IMR-90 (cell line): ENCODE measurements at regions not wholly inside any gene's neighbourhood (a gene's known extent, or its start where the extent isn't known, plus 50 kb on each side); places are given as distances from the start of the nearest gene placed in this dataset.

Experiments
- ATAC-seq: fragments of 200-7000 bp; cut with Tn5 transposase; 2 replicates; pipeline ENCODE4 v1.9.1; 2020; ENCODE audit warnings: low read depth, mild to moderate bottlenecking, moderate library complexity
- BruUV-seq: library from RNA; stranded (reverse); fragments of 400-500 nt; replicated peaks from 2 replicates; lab custom pipeline; 2021; lab: Mats Ljungman, UMichigan
- CTCF ChIA-PET: fragments of 300-600 bp; formaldehyde crosslinking; extraction: SDS; loops from one replicate; lab custom pipeline; 2021; ENCODE audit warnings: antibody characterized with exemption; lab: Yijun Ruan, JAX
- POLR2A ChIA-PET: fragments of 300-600 bp; sonication (Branson Sonifier 250); formaldehyde crosslinking; loops from one replicate; lab custom pipeline; 2022; ENCODE audit warnings: antibody characterized with exemption; ENCODE audit not compliant: unreplicated experiment; lab: Charles Lee
- DNase-seq: peaks from one replicate; pipeline ENCODE4 v3.0.0; 2013
- H2AFZ ChIP-seq: replicated peaks from 2 replicates; pipeline ENCODE3; 2013; ENCODE audit warnings: low read length, mild to moderate bottlenecking; ENCODE audit not compliant: poor library complexity
- H2AK5ac ChIP-seq: 2 replicates; pipeline ENCODE4 v1.6.1; 2013; ENCODE audit warnings: low read depth, low read length, inconsistent platforms
- H2AK9ac ChIP-seq: replicated peaks from 2 replicates; pipeline ENCODE3; 2013; ENCODE audit warnings: mild to moderate bottlenecking, low read depth, low read length, moderate library complexity; ENCODE audit not compliant: poor library complexity
- H2BK120ac ChIP-seq: 2 replicates; pipeline ENCODE4 v1.6.1; 2013; ENCODE audit warnings: low read depth, low read length, inconsistent platforms
- H2BK15ac ChIP-seq: 3 replicates; pipeline ENCODE4 v1.6.1; 2013; ENCODE audit warnings: low read depth, low read length, inconsistent platforms
- H2BK20ac ChIP-seq: 2 replicates; pipeline ENCODE4 v1.6.1; 2013; ENCODE audit warnings: low read depth, mild to moderate bottlenecking, inconsistent platforms, low read length, moderate library complexity
- H2BK5ac ChIP-seq: 2 replicates; pipeline ENCODE4 v1.6.1; 2013; ENCODE audit warnings: mild to moderate bottlenecking, low read depth, low read length, inconsistent platforms; ENCODE audit not compliant: poor library complexity, severe bottlenecking
- H3K14ac ChIP-seq: replicated peaks from 2 replicates; pipeline ENCODE4 v1.6.1; 2013; ENCODE audit warnings: low read depth, low read length, inconsistent platforms
- H3K18ac ChIP-seq: 2 replicates; pipeline ENCODE4 v1.6.1; 2013; ENCODE audit warnings: low read depth, low read length, control low read depth
- H3K23ac ChIP-seq: 2 replicates; pipeline ENCODE4 v1.6.1; 2013; ENCODE audit warnings: low read depth, low read length, inconsistent platforms
- H3K27ac ChIP-seq: 2 replicates; pipeline ENCODE4 v1.5.1; 2013; ENCODE audit warnings: mild to moderate bottlenecking, control low read depth, low read length; ENCODE audit not compliant: insufficient read depth
- H3K27me3 ChIP-seq: 2 replicates; pipeline ENCODE4 v1.6.1; 2013; ENCODE audit warnings: low read length; ENCODE audit not compliant: control insufficient read depth, insufficient read depth
- H3K36me3 ChIP-seq: 2 replicates; pipeline ENCODE4 v1.6.1; 2013; ENCODE audit warnings: low read length, mixed read lengths; ENCODE audit not compliant: control insufficient read depth, insufficient read depth
- H3K4ac ChIP-seq: 2 replicates; pipeline ENCODE4 v1.6.1; 2013; ENCODE audit warnings: low read depth, low read length, inconsistent platforms
- H3K4me1 ChIP-seq: 2 replicates; pipeline ENCODE4 v1.6.1; 2013; ENCODE audit warnings: low read length, mixed read lengths; ENCODE audit not compliant: control insufficient read depth, insufficient read depth
- H3K4me2 ChIP-seq: 2 replicates; pipeline ENCODE4 v1.6.1; 2013; ENCODE audit warnings: low read depth, mild to moderate bottlenecking, control low read depth, low read length, moderate library complexity
- H3K4me3 ChIP-seq: 2 replicates; pipeline ENCODE4 v1.5.1; 2013; ENCODE audit warnings: low read depth, mild to moderate bottlenecking, control low read depth, low read length, moderate library complexity; ENCODE audit not compliant: insufficient read depth
- H3K56ac ChIP-seq: 2 replicates; pipeline ENCODE4 v1.6.1; 2013; ENCODE audit warnings: low read length, inconsistent platforms; ENCODE audit not compliant: insufficient read depth; ENCODE audit errors: extremely low read depth
- H3K79me1 ChIP-seq, 2 experiments: 2 replicates each; pipeline ENCODE4 v1.6.1; 2013; ENCODE audit warnings: low read length in 2 of 2, inconsistent platforms in 1 of 2, low read depth in 1 of 2
- H3K9ac ChIP-seq: 2 replicates; pipeline ENCODE4 v1.6.1; 2013; ENCODE audit warnings: low read depth, low read length, control low read depth
- H3K9me1 ChIP-seq: 2 replicates; pipeline ENCODE4 v1.6.1; 2013; ENCODE audit warnings: low read length, inconsistent platforms; ENCODE audit not compliant: insufficient read depth
- H3K9me3 ChIP-seq: 2 replicates; pipeline ENCODE4 v1.6.1; 2013; ENCODE audit warnings: low read length; ENCODE audit not compliant: control insufficient read depth, insufficient read depth
- H4K20me1 ChIP-seq: 2 replicates; pipeline ENCODE4 v1.6.1; 2013; ENCODE audit warnings: low read length, inconsistent platforms; ENCODE audit not compliant: insufficient read depth
- H4K5ac ChIP-seq: 2 replicates; pipeline ENCODE4 v1.6.1; 2013; ENCODE audit warnings: mild to moderate bottlenecking, low read depth, low read length, control low read depth
- H4K8ac ChIP-seq, 2 experiments: 2 replicates each; pipeline ENCODE4 v1.6.1; 2013; ENCODE audit warnings: low read depth in 2 of 2, low read length in 2 of 2, control low read depth in 1 of 2, inconsistent platforms in 1 of 2
- H4K91ac ChIP-seq: 2 replicates; pipeline ENCODE4 v1.6.1; 2013; ENCODE audit warnings: low read depth, low read length, inconsistent platforms; ENCODE audit not compliant: insufficient read depth
- CEBPB ChIP-seq: IDR thresholded peaks from 2 replicates; pipeline ENCODE4 v1.6.1; 2012; ENCODE audit warnings: low read depth, low read length, improper control_type of control experiment
- CHD1 ChIP-seq: IDR thresholded peaks from 2 replicates; pipeline ENCODE4 v1.6.1; 2012; ENCODE audit warnings: low read depth, low read length, improper control_type of control experiment
- FOS ChIP-seq: fragments of 150-350 bp; IDR thresholded peaks from 2 replicates; pipeline ENCODE4 v1.6.1; 2016; ENCODE audit warnings: low read depth, low read length
- MAFK ChIP-seq: IDR thresholded peaks from 2 replicates; pipeline ENCODE4 v1.6.1; 2012; ENCODE audit warnings: low read depth, low read length, improper control_type of control experiment
- NFE2L2 ChIP-seq: fragments of 150-350 bp; IDR thresholded peaks from 2 replicates; pipeline ENCODE4 v1.6.1; 2016; ENCODE audit warnings: low read depth, mild to moderate bottlenecking, low read length
- RAD21 ChIP-seq: IDR thresholded peaks from 2 replicates; pipeline ENCODE4 v1.6.1; 2012; ENCODE audit warnings: low read length, improper control_type of control experiment
- SMC3 ChIP-seq: fragments of 150-350 bp; IDR thresholded peaks from 2 replicates; pipeline ENCODE4 v1.6.1; 2016; ENCODE audit warnings: low read depth, mild to moderate bottlenecking, antibody characterized with exemption, low read length, moderate library complexity
- WGBS, 2 experiments: methylation state at CpG; one replicate each; pipeline versions ENCODE4 v1.1.5 to v1.1.7; 2013; ENCODE audit warnings: missing lambda C conversion rate in 2 of 2; ENCODE audit not compliant: insufficient read length in 1 of 2; ENCODE audit errors: extremely low coverage in 2 of 2; 5-methylcytosine and 5-hydroxymethylcytosine counted together
- dilution Hi-C: fragments of 300-500 bp; cut with HindIII; formaldehyde crosslinking; loops from one replicate; pipeline ENCODE4 v1.14.3; 2018; ENCODE audit warnings: low sequenced_read_pairs; ENCODE audit not compliant: unreplicated experiment
- in situ Hi-C: fragments of 300-500 bp; cut with MboI; formaldehyde crosslinking; loops from 3 replicates; pipeline ENCODE4 v1.14.3; 2019; ENCODE audit warnings: low sequenced_read_pairs, inconsistent platforms, mixed read lengths
- intact Hi-C: fragments of 100-400 bp; cut with micrococcal nuclease; formaldehyde crosslinking; loops from 2 replicates; pipeline ENCODE4 v1.10.0; 2022
- TF ChIP-seq, protein P1 (sequence below): fragments of 150-350 bp; IDR thresholded peaks from 2 replicates; pipeline ENCODE4 v1.6.1; 2016; ENCODE audit warnings: low read depth, mild to moderate bottlenecking, low read length, moderate library complexity, borderline replicate concordance
- TF ChIP-seq, protein P2 (sequence below): fragments of 150-350 bp; IDR thresholded peaks from 2 replicates; pipeline ENCODE4 v1.6.1; 2017; ENCODE audit warnings: mild to moderate bottlenecking, antibody characterized with exemption, low read length, low read depth

DNA sequence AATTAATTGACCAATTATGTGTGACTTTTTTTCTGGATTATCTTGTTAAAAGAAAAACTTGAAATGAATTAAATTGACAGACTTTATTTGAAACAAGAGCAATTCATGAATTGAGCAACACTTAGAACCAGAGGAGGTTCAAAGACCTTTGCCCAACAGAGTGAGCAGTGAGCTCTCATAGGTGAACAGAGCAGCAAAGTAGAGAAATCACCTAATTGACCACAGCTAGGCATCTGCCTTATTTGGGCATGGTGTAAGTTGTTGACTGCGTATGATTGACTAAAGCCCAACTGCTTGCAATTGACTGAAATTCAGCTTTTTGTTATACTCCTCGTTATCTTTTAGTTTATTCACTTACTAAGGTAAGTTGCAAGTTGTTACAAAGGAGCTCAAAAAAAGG is 1216.0 kb upstream of the ALCAM start:
- no peak overlapping the region for H2AFZ ChIP-seq
- no peak overlapping the region for H4K8ac ChIP-seq
- H3K79me1 ChIP-seq: no peaks in the 10 kb centered on the region
- ChIA-PET POLR2A (interaction anchor here (0.6 kb wide), 1 partner anchor 27 kb away, joined by 3 read pairs; no protein-coding TSS in a partner anchor), CTCF (no interaction called here)
- no peak overlapping the region for H3K4me3 ChIP-seq
- no peak overlapping the region for H4K5ac ChIP-seq
- ATAC-seq (no peak), DNase-seq (no peak)
- in situ Hi-C loops: no loop called here
- no peak overlapping the region for H3K9ac ChIP-seq
- H3K23ac ChIP-seq: no peak overlapping the region
- no TSS peak for BruUV-seq
- no peak overlapping the region for H3K4me2 ChIP-seq
- no peaks in the 10 kb centered on the region for H3K36me3 ChIP-seq
- no peaks in the 10 kb centered on the region for H3K27me3 ChIP-seq
- intact Hi-C loops: no loop called here
- no peaks in the 10 kb centered on the region for H3K9me3 ChIP-seq
- no peak overlapping the region for H2BK20ac ChIP-seq
- H2BK120ac ChIP-seq: no peak overlapping the region
- H2AK9ac ChIP-seq: no peak overlapping the region
- H2BK5ac ChIP-seq: no peak overlapping the region
- H2BK15ac ChIP-seq: no peak overlapping the region
- no CpG with 5 or more reads among the region's 2 CpGs for WGBS, 2 experiments
- H3K14ac ChIP-seq: no peak overlapping the region
- H3K4ac ChIP-seq: no peak overlapping the region
- dilution Hi-C loops: no loop called here
- H3K27ac ChIP-seq: no peak overlapping the region
- no peak overlapping the region for H4K91ac ChIP-seq
- TF ChIP-seq NFE2L2 (no peak), SMC3 (no peak), RAD21 (no peak), CEBPB (no peak), CHD1 (no peak), FOS (no peak), MAFK (no peak)
- TF ChIP-seq, protein P1, sequence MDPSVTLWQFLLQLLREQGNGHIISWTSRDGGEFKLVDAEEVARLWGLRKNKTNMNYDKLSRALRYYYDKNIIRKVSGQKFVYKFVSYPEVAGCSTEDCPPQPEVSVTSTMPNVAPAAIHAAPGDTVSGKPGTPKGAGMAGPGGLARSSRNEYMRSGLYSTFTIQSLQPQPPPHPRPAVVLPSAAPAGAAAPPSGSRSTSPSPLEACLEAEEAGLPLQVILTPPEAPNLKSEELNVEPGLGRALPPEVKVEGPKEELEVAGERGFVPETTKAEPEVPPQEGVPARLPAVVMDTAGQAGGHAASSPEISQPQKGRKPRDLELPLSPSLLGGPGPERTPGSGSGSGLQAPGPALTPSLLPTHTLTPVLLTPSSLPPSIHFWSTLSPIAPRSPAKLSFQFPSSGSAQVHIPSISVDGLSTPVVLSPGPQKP: no peak
- TF ChIP-seq, protein P2, sequence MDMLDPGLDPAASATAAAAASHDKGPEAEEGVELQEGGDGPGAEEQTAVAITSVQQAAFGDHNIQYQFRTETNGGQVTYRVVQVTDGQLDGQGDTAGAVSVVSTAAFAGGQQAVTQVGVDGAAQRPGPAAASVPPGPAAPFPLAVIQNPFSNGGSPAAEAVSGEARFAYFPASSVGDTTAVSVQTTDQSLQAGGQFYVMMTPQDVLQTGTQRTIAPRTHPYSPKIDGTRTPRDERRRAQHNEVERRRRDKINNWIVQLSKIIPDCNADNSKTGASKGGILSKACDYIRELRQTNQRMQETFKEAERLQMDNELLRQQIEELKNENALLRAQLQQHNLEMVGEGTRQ: no peak
- no peaks in the 10 kb centered on the region for H4K20me1 ChIP-seq
- H3K56ac ChIP-seq: no peak overlapping the region
- H2AK5ac ChIP-seq: no peak overlapping the region
- H3K18ac ChIP-seq: no peak overlapping the region
- H3K9me1 ChIP-seq: no peaks in the 10 kb centered on the region
- H3K4me1 ChIP-seq: no peaks in the 10 kb centered on the region
